PC-9 (cell line): ENCODE measurements at regions not wholly inside any gene's neighbourhood (a gene's known extent, or its start where the extent isn't known, plus 50 kb on each side); places are given as distances from the start of the nearest gene placed in this dataset.

ENCODE experiments used
- EZH2 ChIP-seq: fragments of 200-600 bp; sonication (generic); IDR thresholded peaks from 2 replicates; pipeline ENCODE4 v1.8.0; 2017; ENCODE audit warnings: antibody characterized with exemption, low read depth
- TF ChIP-seq, protein P1 (sequence below): fragments of 200-600 bp; sonication (generic); conservative IDR thresholded peaks from 2 replicates; pipeline ENCODE4 v1.6.1; 2017; ENCODE audit warnings: mixed run types, antibody characterized with exemption, mild to moderate bottlenecking, moderate library complexity

DNA sequence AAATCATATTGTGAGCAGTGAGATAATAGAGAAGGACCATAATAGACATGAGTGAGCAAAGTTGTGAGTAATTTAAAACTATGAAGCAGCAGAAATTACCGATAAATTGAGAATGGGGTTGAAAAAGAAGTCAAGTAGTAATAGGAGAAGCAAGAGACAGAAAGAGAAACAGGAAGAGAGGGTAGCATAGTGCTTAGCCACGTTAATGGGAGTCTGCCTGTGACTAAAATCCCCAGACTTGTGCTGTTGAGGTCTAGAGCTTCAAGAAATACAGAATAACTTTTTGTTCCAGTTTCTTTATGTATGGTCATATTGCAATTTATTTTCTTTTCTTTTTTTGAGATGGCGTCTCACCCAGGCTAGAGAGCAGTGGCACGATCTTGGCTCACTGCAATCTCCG is 368.7 kb downstream of the METTL15 start:
- TF ChIP-seq, protein P1, sequence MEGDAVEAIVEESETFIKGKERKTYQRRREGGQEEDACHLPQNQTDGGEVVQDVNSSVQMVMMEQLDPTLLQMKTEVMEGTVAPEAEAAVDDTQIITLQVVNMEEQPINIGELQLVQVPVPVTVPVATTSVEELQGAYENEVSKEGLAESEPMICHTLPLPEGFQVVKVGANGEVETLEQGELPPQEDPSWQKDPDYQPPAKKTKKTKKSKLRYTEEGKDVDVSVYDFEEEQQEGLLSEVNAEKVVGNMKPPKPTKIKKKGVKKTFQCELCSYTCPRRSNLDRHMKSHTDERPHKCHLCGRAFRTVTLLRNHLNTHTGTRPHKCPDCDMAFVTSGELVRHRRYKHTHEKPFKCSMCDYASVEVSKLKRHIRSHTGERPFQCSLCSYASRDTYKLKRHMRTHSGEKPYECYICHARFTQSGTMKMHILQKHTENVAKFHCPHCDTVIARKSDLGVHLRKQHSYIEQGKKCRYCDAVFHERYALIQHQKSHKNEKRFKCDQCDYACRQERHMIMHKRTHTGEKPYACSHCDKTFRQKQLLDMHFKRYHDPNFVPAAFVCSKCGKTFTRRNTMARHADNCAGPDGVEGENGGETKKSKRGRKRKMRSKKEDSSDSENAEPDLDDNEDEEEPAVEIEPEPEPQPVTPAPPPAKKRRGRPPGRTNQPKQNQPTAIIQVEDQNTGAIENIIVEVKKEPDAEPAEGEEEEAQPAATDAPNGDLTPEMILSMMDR, result no peak
- no peak for TF ChIP-seq EZH2
